ENCODE measurements at regions not wholly inside any gene's neighbourhood (a gene's known extent, or its start where the extent isn't known, plus 50 kb on each side); places are given as distances from the start of the nearest gene placed in this dataset.

DNA sequence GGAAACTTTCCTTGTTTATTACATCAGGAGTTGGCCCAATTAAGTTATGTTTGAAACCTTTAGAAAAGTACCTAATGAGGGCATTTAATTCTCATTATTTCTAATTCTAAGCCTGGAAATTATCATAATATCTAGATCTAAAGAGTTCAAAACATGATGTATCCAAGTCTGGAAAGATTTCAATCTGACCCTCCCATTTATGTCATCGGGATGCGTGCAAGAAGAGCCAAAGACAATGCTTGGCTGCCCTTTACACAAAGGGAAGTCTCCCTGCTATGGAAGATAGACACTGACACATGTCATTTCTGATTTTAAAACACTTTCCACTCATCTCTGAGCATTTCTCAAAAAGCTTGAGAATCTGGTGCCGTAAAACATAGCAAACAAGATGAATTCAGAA is 222.4 kb downstream of the ANTXR2 start:
- no peak for TF ChIP-seq CTCF (IDR thresholded peaks at IDR 0.05; ENCODE audit: borderline replicate concordance, control extremely low read depth, extremely low read depth, insufficient read depth, missing control alignments)
- in situ Hi-C loops (cut with MboI; ENCODE audit: low sequenced_read_pairs, unreplicated experiment): no loop called here

DNA sequence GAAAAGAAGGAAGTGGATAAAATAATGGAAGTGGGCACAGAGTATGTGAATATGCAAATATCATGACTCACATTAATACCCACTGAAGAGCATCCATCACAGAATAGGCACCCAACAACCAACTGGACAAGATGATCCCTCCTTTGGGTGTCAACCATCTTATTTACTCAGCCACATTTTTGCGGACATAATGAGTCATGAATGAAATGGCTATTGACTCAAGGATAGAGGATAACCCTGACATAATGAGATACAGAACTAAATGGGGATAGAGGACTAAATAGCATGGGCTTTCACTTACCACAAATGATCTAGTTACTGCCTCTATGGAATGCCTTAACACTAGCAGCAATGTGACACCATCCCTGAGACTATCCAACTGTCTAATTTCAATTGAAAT is 224.7 kb downstream of the ANTXR2 start:
- DNase-seq (ENCODE audit: low spot score): no peak
- in situ Hi-C loops (cut with MboI; ENCODE audit: low sequenced_read_pairs, unreplicated experiment): no loop called here
- no peak for TF ChIP-seq CTCF (IDR thresholded peaks at IDR 0.05; ENCODE audit: borderline replicate concordance, control extremely low read depth, extremely low read depth, insufficient read depth, missing control alignments)

More for the DNA sequence above, 222.4 kb downstream of the ANTXR2 start:
- DNase-seq (ENCODE audit: low spot score): no peak

DNA sequence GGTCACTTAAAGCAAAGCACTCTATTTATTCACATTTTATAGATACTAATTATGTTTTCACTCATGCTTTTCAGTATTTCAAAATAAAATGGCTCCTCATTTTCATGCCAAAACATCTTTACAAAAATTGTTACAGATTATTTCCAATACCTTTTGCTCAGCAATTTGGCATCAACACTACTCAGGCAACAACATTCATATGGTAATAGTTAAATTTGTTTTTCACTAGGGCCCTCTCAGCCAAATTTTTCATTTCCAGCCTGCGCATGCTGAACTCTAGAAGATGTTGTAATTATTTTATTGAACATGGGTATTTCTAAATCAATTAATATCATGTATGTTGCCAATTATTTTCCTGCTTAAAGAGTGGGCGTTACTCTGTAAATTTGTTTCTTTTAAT is 225.6 kb downstream of the ANTXR2 start:
- in situ Hi-C loops (cut with MboI; ENCODE audit: low sequenced_read_pairs, unreplicated experiment): no loop called here
- TF ChIP-seq CTCF (IDR thresholded peaks at IDR 0.05; ENCODE audit: borderline replicate concordance, control extremely low read depth, extremely low read depth, insufficient read depth, missing control alignments): no peak
- DNase-seq (ENCODE audit: low spot score): no peak

GRCh38 chr4:79842162-79842561 is 230.9 kb downstream of the ANTXR2 start:
- in situ Hi-C loops (cut with MboI; ENCODE audit: low sequenced_read_pairs, unreplicated experiment): no loop called here
- no peak for DNase-seq (ENCODE audit: low spot score)
- TF ChIP-seq CTCF (IDR thresholded peaks at IDR 0.05; ENCODE audit: borderline replicate concordance, control extremely low read depth, extremely low read depth, insufficient read depth, missing control alignments): no peak

- no peak for DNase-seq (ENCODE audit: low spot score)
- in situ Hi-C loops (cut with MboI; ENCODE audit: low sequenced_read_pairs, unreplicated experiment): no loop called here
- TF ChIP-seq CTCF (IDR thresholded peaks at IDR 0.05; ENCODE audit: borderline replicate concordance, control extremely low read depth, extremely low read depth, insufficient read depth, missing control alignments): no peak
Measured at GRCh38 chr4:79833857-79834256, 239.2 kb downstream of the ANTXR2 start.

GRCh38 chr4:79831701-79832514 is 241.1 kb downstream of the ANTXR2 start:
- no peak for TF ChIP-seq CTCF (IDR thresholded peaks at IDR 0.05; ENCODE audit: borderline replicate concordance, control extremely low read depth, extremely low read depth, insufficient read depth, missing control alignments)
- DNase-seq (ENCODE audit: low spot score): no peak
- in situ Hi-C loops (cut with MboI; ENCODE audit: low sequenced_read_pairs, unreplicated experiment): no loop called here
